ENCODE measurements at regions not wholly inside any gene's neighbourhood (a gene's known extent, or its start where the extent isn't known, plus 50 kb on each side); places are given as distances from the start of the nearest gene placed in this dataset.

DNA sequence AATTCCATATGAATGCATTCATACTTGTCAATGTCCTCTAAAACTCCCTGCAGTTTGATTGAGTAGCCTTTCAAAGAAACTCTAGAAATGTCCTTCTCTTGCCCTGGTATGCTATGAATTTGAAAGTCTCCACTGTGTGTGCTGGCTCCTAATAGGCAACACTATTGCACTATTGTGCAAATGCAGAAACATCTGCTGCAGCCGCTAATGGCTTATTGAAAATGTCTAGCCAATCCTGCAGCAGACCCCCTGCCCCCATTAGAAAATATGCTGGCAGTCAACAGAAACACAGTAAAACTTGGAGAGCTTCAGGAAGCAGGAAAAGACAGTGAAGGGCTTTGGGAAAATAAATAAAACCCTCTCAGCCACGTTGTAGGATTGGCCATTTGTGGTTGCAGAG, 87.3 kb upstream of the GRAMD2B start:
- no peak for DNase-seq

DNA sequence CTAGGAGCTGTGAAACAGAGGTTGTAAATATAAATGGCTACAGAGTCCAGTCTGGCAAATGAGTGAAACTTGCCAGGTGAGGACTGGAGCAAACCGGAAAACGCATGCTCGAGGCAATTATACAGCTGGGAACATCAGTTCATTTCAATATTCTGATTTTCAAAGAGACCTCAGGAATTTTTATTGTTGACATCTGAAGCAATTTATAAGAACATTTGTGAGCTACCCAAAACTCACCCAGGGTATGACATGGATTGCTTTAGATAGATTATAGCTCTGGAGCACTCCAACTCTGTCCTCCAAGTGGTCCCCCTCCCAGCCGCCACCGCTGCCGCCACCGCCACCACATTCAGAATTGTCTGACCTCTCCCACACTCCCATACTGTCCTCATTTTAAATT, 84.6 kb upstream of the GRAMD2B start:
- 66 to 90% (median 79%) methylated on average over 7 of the region's 7 CpGs for whole genome bisulfite sequencing, 4 donors
- Histone ChIP-seq H3K27ac (no peak overlapping the region), H3K27me3 (no peaks in the 10 kb centered on the region), H3K9me3 (replicated peaks in 1 of 3) (no peaks in the 10 kb centered on the region), H3K4me3 (no peak overlapping the region), H3K36me3 (replicated peaks in 1 of 2) (no peaks in the 10 kb centered on the region), H3K4me1 (replicated peaks in 1 of 2) (peaks cover 0 to 7% of the 10 kb centered on the region in 2 donors)
- no peak for TF ChIP-seq POLR2A (IDR thresholded peaks at IDR 0.05)
- TF ChIP-seq, protein P1, sequence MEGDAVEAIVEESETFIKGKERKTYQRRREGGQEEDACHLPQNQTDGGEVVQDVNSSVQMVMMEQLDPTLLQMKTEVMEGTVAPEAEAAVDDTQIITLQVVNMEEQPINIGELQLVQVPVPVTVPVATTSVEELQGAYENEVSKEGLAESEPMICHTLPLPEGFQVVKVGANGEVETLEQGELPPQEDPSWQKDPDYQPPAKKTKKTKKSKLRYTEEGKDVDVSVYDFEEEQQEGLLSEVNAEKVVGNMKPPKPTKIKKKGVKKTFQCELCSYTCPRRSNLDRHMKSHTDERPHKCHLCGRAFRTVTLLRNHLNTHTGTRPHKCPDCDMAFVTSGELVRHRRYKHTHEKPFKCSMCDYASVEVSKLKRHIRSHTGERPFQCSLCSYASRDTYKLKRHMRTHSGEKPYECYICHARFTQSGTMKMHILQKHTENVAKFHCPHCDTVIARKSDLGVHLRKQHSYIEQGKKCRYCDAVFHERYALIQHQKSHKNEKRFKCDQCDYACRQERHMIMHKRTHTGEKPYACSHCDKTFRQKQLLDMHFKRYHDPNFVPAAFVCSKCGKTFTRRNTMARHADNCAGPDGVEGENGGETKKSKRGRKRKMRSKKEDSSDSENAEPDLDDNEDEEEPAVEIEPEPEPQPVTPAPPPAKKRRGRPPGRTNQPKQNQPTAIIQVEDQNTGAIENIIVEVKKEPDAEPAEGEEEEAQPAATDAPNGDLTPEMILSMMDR (IDR thresholded peaks at IDR 0.05): no peak
- DNase-seq: no peak
- intact Hi-C loops (cut with DNase I): loop anchor here in 1 of 2 donors (5.0 kb wide), 1 partner anchor 199 kb away; no protein-coding TSS in a partner anchor

More for the DNA sequence above, 87.3 kb upstream of the GRAMD2B start:
- Histone ChIP-seq H3K27ac (no peak overlapping the region), H3K9me3 (replicated peaks in 1 of 3) (no peaks in the 10 kb centered on the region), H3K36me3 (replicated peaks in 1 of 2) (no peaks in the 10 kb centered on the region), H3K4me3 (no peak overlapping the region), H3K4me1 (replicated peaks in 1 of 2) (peaks cover 0 to 7% of the 10 kb centered on the region in 2 donors), H3K27me3 (no peaks in the 10 kb centered on the region)
- 45 to 56% (median 54%) methylated on average over 2 of the region's 2 CpGs for WGBS, 4 donors
- intact Hi-C loops (cut with DNase I): loop anchor here in 1 of 2 donors (5.0 kb wide), 1 partner anchor 201 kb away; no protein-coding TSS in a partner anchor
- no peak for TF ChIP-seq POLR2A (IDR thresholded peaks at IDR 0.05)
- TF ChIP-seq, protein P1 (IDR thresholded peaks at IDR 0.05): no peak

DNA sequence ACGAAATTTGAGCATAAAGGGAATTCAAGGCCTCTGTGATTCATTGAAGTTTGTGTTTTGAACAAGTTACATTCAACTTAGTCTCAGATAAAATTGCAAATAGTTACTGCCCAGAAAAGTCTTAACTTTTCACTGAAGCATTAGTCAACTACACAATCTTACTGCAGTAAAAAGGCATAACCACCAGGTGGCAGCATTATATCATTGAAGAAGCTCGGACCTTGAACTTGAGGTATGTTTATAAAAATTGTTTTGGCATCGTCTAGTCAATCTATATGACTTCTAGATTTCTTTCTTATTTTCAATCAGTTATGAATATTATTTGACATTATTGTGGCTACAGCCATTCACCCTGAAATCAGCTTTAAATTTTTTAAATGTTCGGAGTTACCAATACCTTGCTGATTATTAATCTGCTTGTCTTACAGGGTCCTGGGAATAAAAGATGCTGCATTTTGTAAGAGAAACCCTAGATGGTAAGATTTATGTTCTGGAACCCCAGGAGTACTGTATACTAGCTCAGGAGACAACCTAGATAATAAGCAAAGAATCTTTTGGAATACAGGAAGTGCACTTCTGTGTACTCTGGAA, 83.9 kb upstream of the GRAMD2B start:
- peak; percentile 23 to 67 (median 52) for DNase-seq
- Histone ChIP-seq H3K27me3 (no peaks in the 10 kb centered on the region), H3K4me1 (replicated peaks in 1 of 2) (peaks cover 0 to 7% of the 10 kb centered on the region in 2 donors), H3K4me3 (no peak overlapping the region), H3K36me3 (replicated peaks in 1 of 2) (no peaks in the 10 kb centered on the region), H3K9me3 (replicated peaks in 1 of 3) (no peaks in the 10 kb centered on the region), H3K27ac (no peak overlapping the region)
- intact Hi-C loops (cut with DNase I): loop anchor here in 1 of 2 donors (5.0 kb wide), 1 partner anchor 198 kb away; no protein-coding TSS in a partner anchor
- no peak for TF ChIP-seq POLR2A (IDR thresholded peaks at IDR 0.05)
- TF ChIP-seq, protein P1 (IDR thresholded peaks at IDR 0.05): peak; percentile 76 to 92 (median 86)
- WGBS, 4 donors: 17 to 23% (median 22%) methylated on average over 4 of the region's 4 CpGs

DNA sequence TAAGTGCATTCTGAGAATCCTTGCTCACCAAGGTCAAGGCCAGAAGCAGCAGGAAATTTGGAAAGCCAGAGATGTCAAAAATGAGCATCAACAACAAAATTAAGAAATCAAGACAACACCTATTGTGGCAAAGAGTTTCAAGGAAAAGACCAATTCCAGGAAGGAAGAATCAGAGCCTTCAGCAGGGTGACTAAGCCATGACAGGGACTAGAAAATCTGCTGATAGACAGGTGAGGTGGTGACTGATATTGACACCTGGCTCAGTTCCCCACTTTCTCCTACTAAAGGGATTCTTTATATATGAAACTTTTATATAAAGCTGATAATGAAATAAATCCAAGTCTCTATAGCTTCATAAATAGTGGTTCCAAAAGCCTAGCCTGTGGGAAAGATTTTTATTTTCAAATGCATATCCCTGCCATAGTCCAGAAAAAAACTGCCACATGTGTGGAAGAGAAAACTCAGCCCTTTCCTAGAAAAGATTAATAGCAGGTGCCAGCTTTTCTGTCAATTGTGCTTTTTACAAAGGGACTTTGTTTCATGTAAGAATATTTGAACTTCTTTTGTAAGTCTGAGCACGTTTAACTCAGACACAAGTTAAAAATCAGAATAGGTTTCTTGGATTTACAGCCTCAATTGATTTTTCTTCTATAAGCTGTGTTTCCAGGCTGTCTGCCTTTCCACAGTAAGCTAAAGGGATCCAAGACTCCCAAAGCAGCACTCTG, 81.1 kb upstream of the GRAMD2B start:
- TF ChIP-seq, protein P1 (IDR thresholded peaks at IDR 0.05): no peak
- no peak for TF ChIP-seq POLR2A (IDR thresholded peaks at IDR 0.05)
- H3K27me3 ChIP-seq: no peaks in the 10 kb centered on the region
- 52 to 85% (median 72%) methylated on average over 1 of the region's 1 CpG for WGBS, 4 donors
- no peak for DNase-seq
- no peak overlapping the region for H3K4me3 ChIP-seq
- H3K36me3 ChIP-seq (replicated peaks in 1 of 2): no peaks in the 10 kb centered on the region
- peaks cover 0 to 7% of the 10 kb centered on the region in 2 donors for H3K4me1 ChIP-seq (replicated peaks in 1 of 2)
- H3K9me3 ChIP-seq (replicated peaks in 1 of 3): no peaks in the 10 kb centered on the region
- intact Hi-C loops (cut with DNase I): loop anchor here in 1 of 2 donors (10.0 kb wide), 1 partner anchor 443 kb away; no protein-coding TSS in a partner anchor
- no peak overlapping the region for H3K27ac ChIP-seq
